Neural progenitor cell (in vitro differentiated cells): ENCODE measurements at regions not wholly inside any gene's neighbourhood (a gene's known extent, or its start where the extent isn't known, plus 50 kb on each side); places are given as distances from the start of the nearest gene placed in this dataset.

Source experiments
- EZH2 ChIP-seq: fragments of 200-600 bp; sonication (generic); IDR thresholded peaks from 2 replicates; pipeline ENCODE4 v1.6.1; 2017; ENCODE audit warnings: antibody characterized with exemption, mild to moderate bottlenecking, moderate library complexity
- EZH2phosphoT487 ChIP-seq: fragments of 200-600 bp; sonication (generic); IDR thresholded peaks from 2 replicates; pipeline ENCODE4 v1.6.1; 2017; ENCODE audit warnings: antibody characterized with exemption
- TF ChIP-seq, protein P1 (sequence below): fragments of 200-600 bp; sonication (generic); IDR thresholded peaks from 2 replicates; pipeline ENCODE4 v1.5.1; 2017; ENCODE audit warnings: antibody characterized with exemption, mild to moderate bottlenecking

DNA sequence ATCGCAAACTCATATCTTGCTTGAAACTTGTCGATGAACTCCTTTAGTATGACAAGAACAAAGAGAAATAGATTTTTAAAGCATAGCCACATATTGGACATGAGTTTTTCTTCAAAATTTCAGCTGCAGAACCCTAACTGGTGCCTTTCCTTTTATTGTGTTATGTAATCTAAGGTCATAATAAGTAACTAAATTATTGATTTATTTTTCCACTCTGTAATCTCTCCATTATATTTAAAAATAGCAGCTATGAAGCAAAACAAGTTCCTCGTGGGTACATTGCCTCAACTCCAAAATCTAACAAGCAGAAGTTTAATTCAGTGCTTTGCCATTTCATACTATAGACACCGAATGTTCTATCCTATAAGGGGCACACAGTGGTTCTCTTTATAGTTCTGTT lies 159.2 kb upstream of the PRSS1 start:
- TF ChIP-seq EZH2phosphoT487: no peak
- TF ChIP-seq, protein P1, sequence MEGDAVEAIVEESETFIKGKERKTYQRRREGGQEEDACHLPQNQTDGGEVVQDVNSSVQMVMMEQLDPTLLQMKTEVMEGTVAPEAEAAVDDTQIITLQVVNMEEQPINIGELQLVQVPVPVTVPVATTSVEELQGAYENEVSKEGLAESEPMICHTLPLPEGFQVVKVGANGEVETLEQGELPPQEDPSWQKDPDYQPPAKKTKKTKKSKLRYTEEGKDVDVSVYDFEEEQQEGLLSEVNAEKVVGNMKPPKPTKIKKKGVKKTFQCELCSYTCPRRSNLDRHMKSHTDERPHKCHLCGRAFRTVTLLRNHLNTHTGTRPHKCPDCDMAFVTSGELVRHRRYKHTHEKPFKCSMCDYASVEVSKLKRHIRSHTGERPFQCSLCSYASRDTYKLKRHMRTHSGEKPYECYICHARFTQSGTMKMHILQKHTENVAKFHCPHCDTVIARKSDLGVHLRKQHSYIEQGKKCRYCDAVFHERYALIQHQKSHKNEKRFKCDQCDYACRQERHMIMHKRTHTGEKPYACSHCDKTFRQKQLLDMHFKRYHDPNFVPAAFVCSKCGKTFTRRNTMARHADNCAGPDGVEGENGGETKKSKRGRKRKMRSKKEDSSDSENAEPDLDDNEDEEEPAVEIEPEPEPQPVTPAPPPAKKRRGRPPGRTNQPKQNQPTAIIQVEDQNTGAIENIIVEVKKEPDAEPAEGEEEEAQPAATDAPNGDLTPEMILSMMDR: no peak
- no peak for TF ChIP-seq EZH2
